Small intestine (tissue), 7 donors: ENCODE measurements at regions not wholly inside any gene's neighbourhood (a gene's known extent, or its start where the extent isn't known, plus 50 kb on each side); places are given as distances from the start of the nearest gene placed in this dataset.

Experiments
- DNase-seq, 2 donors: peaks; one replicate each; pipeline versions ENCODE4 v3.0.0 to v3.0.0-alpha.2; 2013
- FAIRE-seq: peaks from 2 replicates; lab custom pipeline; 2012; peaks lifted over from hg19 to GRCh38; lab: Jason Lieb, UNC
- H3K27ac ChIP-seq, 3 donors: one replicate each; pipeline ENCODE4 v1.5.1; 2013; ENCODE audit warnings: low read length in 2 of 3, mild to moderate bottlenecking in 2 of 3, control low read depth in 1 of 3, inconsistent platforms in 1 of 3, low read depth in 1 of 3, moderate library complexity in 1 of 3
- H3K27me3 ChIP-seq, 3 donors: one replicate each; pipeline ENCODE4 v1.6.1; 2013; ENCODE audit warnings: low read length in 3 of 3, inconsistent platforms in 1 of 3; ENCODE audit not compliant: control insufficient read depth in 3 of 3, insufficient read depth in 3 of 3
- H3K36me3 ChIP-seq, 3 donors: one replicate each; pipeline ENCODE4 v1.6.1; 2013; ENCODE audit warnings: low read length in 3 of 3, inconsistent platforms in 1 of 3, low read depth in 1 of 3, mild to moderate bottlenecking in 1 of 3, moderate library complexity in 1 of 3; ENCODE audit not compliant: control insufficient read depth in 3 of 3, insufficient read depth in 2 of 3
- H3K4me1 ChIP-seq, 3 donors: one replicate each; pipeline ENCODE4 v1.6.1; 2013; ENCODE audit warnings: low read length in 2 of 3, inconsistent platforms in 1 of 3, low read depth in 1 of 3, mild to moderate bottlenecking in 1 of 3, moderate library complexity in 1 of 3; ENCODE audit not compliant: control insufficient read depth in 3 of 3, insufficient read depth in 2 of 3
- H3K4me3 ChIP-seq, 3 donors: one replicate each; pipeline ENCODE4 v1.5.1; 2013; ENCODE audit warnings: low read length in 3 of 3, control low read depth in 1 of 3, inconsistent platforms in 1 of 3, low read depth in 1 of 3, mild to moderate bottlenecking in 1 of 3, moderate library complexity in 1 of 3
- H3K9me3 ChIP-seq, 2 donors: one replicate each; pipeline ENCODE4 v1.6.1; 2013; ENCODE audit warnings: low read depth in 1 of 2, low read length in 1 of 2; ENCODE audit not compliant: control insufficient read depth in 2 of 2, insufficient read depth in 1 of 2
- WGBS, 3 donors: extraction: QIAGEN DNeasy Blood & Tissue Kit; methylation state at CpG; one replicate each; pipeline ENCODE4 v1.1.7; 2013; 5-methylcytosine and 5-hydroxymethylcytosine counted together
- donor health status: healthy with polysubstance abuse.
- donor health status: control.
- donor health status: control.
- donor health status: Bipolar disorder and iron deficiency.
- donor health status: healthy.

GRCh38 chr13:51532736-51533197 lies 51.5 kb upstream of the WDFY2 start:
- Histone ChIP-seq H3K27me3 (no peaks in the 10 kb centered on the region), H3K4me3 (no peak overlapping the region), H3K9me3 (peaks cover 0 to 4% of the 10 kb centered on the region in 2 donors), H3K4me1 (no peaks in the 10 kb centered on the region), H3K36me3 (no peaks in the 10 kb centered on the region), H3K27ac (no peak overlapping the region)
- FAIRE-seq (no peak), DNase-seq (no peak)
- 58 to 73% (median 71%) methylated on average over 2 of the region's 2 CpGs for WGBS, 3 donors

DNA sequence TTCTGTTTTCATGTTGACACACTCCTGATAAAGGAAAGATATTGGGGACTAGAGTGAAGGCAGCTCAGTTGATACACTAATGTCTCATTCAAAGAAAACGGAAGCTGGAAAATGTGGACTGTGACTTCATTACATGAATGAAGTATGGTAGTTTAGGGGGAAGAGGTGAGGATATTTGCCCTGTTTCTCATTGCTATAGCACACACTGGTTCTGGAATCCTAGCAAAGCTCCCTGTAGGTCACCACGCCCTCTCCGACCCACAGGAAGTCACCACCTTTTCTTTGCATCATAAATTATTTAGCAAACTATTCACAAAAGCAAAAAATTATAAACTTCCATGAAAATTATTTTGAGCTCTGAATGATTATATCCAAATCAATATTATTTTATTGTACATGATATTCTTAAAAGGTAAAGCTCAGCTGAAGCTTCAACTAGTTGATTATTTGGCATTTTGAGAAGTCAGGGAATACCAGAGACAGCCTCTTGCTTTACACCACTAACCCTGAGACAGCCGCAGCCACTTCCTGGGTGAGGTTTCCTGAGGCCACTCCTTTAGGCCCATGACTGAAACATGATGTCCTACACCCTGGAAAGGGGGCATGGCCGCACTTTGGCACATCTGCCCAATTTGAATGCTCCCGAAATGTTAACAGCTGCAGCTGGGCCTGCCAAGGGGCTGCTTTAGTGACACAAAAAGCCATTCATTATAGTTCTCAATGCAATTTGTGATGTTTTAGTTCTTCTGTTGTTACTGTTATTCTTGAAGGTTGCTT lies 50.0 kb upstream of the WDFY2 start:
- no peaks in the 10 kb centered on the region for H3K36me3 ChIP-seq
- DNase-seq = peak in 1 of 2 donors; percentile 16
- no peaks in the 10 kb centered on the region for H3K27me3 ChIP-seq
- WGBS, 3 donors = 59 to 77% (median 63%) methylated on average over 6 of the region's 6 CpGs
- H3K4me1 ChIP-seq = no peaks in the 10 kb centered on the region
- no peak overlapping the region for H3K27ac ChIP-seq
- no peak overlapping the region for H3K4me3 ChIP-seq
- no peak for FAIRE-seq
- H3K9me3 ChIP-seq = peaks cover 0 to 4% of the 10 kb centered on the region in 2 donors
